HEK293 (cell line): ENCODE measurements at regions not wholly inside any gene's neighbourhood (a gene's known extent, or its start where the extent isn't known, plus 50 kb on each side); places are given as distances from the start of the nearest gene placed in this dataset.

Source experiments
- CTCF ChIA-PET: fragments of 350-600 bp; formaldehyde crosslinking; extraction: SDS; loops from one replicate; lab custom pipeline; 2021; ENCODE audit warnings: antibody characterized with exemption; lab: Yijun Ruan, JAX
- POLR2A ChIA-PET: fragments of 300-600 bp; formaldehyde crosslinking; extraction: SDS; loops from one replicate; lab custom pipeline; 2020; ENCODE audit warnings: antibody characterized with exemption, inconsistent platforms; lab: Yijun Ruan, JAX
- H3K27ac ChIP-seq: fragments of 200-500 bp; sonication (Bioruptor generic); 2 replicates; pipeline ENCODE4 v1.5.1; 2014; ENCODE audit warnings: low read depth, low read length, control low read depth, inconsistent platforms; ENCODE audit errors: extremely low read depth
- H3K36me3 ChIP-seq, 2 experiments: fragments of 200-500 bp in 1 of 2; sonication (Bioruptor generic) in 1 of 2; 1 replicate in 1 of 2; 2 replicates in 1 of 2; pipeline ENCODE4 v1.5.1; 2014 to 2017; ENCODE audit warnings: inconsistent platforms in 2 of 2, low read length in 2 of 2; ENCODE audit not compliant: control insufficient read depth in 2 of 2, insufficient read depth in 1 of 2
- H3K4me1 ChIP-seq: fragments of 200-500 bp; sonication (Bioruptor generic); 2 replicates; pipeline ENCODE4 v1.5.1; 2014; ENCODE audit warnings: mild to moderate bottlenecking, low read length, inconsistent platforms; ENCODE audit not compliant: control insufficient read depth, insufficient read depth
- H3K4me3 ChIP-seq: 2 replicates; pipeline ENCODE4 v1.5.1; 2011; ENCODE audit warnings: low read depth, mild to moderate bottlenecking, control low read depth, low read length, moderate library complexity
- H3K9me3 ChIP-seq: fragments of 200-500 bp; sonication (Bioruptor generic); 2 replicates; pipeline ENCODE4 v1.5.1; 2014; ENCODE audit warnings: low read depth, low read length, inconsistent platforms; ENCODE audit not compliant: control insufficient read depth, insufficient read depth
- EGR2 ChIP-seq: fragments of 450-650 bp; formaldehyde crosslinking; IDR thresholded peaks from 2 replicates; pipeline ENCODE4 v1.5.1; 2016; ENCODE audit warnings: low read depth, missing biosample characterization, missing genetic modification characterization
- HOXA7 ChIP-seq: sonication (generic); formaldehyde crosslinking; IDR thresholded peaks from 2 replicates; pipeline ENCODE4 v1.8.1; 2022; ENCODE audit warnings: missing genetic modification reagents, borderline replicate concordance
- KLF16 ChIP-seq: fragments of 450-650 bp; formaldehyde crosslinking; IDR thresholded peaks from 2 replicates; pipeline ENCODE4 v1.5.1; 2017; ENCODE audit warnings: missing biosample characterization, missing genetic modification characterization
- MEIS1 ChIP-seq: sonication (generic); formaldehyde crosslinking; IDR thresholded peaks from 2 replicates; pipeline ENCODE4 v1.8.1; 2022; ENCODE audit warnings: missing genetic modification reagents, mild to moderate bottlenecking, borderline replicate concordance
- MYNN ChIP-seq: fragments of 450-650 bp; formaldehyde crosslinking; IDR thresholded peaks from 2 replicates; pipeline ENCODE4 v1.5.1; 2016; ENCODE audit warnings: missing biosample characterization, missing genetic modification characterization, borderline replicate concordance
- OSR2 ChIP-seq: fragments of 450-650 bp; formaldehyde crosslinking; IDR thresholded peaks from 2 replicates; pipeline ENCODE4 v1.5.1; 2016; ENCODE audit warnings: missing biosample characterization, missing genetic modification characterization
- PRDM1 ChIP-seq: fragments of 450-650 bp; formaldehyde crosslinking; IDR thresholded peaks from 2 replicates; pipeline ENCODE4; 2016; ENCODE audit warnings: missing biosample characterization, missing genetic modification characterization
- SP2 ChIP-seq: fragments of 450-650 bp; formaldehyde crosslinking; IDR thresholded peaks from 2 replicates; pipeline ENCODE4 v1.5.1; 2016; ENCODE audit warnings: missing biosample characterization, missing genetic modification characterization
- YY1 ChIP-seq: fragments of 450-650 bp; formaldehyde crosslinking; IDR thresholded peaks from 2 replicates; pipeline ENCODE4 v1.5.1; 2018; ENCODE audit warnings: missing biosample characterization, missing genetic modification characterization
- ZBTB1 ChIP-seq: fragments of 450-650 bp; formaldehyde crosslinking; IDR thresholded peaks from 2 replicates; pipeline ENCODE4 v1.5.1; 2016; ENCODE audit warnings: missing biosample characterization, missing genetic modification characterization
- ZBTB44 ChIP-seq: fragments of 450-650 bp; IDR thresholded peaks from 2 replicates; pipeline ENCODE4 v1.5.1; 2018; ENCODE audit warnings: missing biosample characterization, mild to moderate bottlenecking, missing genetic modification characterization
- ZFP3 ChIP-seq: fragments of 450-650 bp; formaldehyde crosslinking; IDR thresholded peaks from 2 replicates; pipeline ENCODE4 v1.5.1; 2016; ENCODE audit warnings: low read depth, missing biosample characterization, missing genetic modification characterization
- ZNF155 ChIP-seq: fragments of 450-650 bp; formaldehyde crosslinking; IDR thresholded peaks from 2 replicates; pipeline ENCODE4 v1.5.1; 2016; ENCODE audit warnings: missing biosample characterization, missing genetic modification characterization
- ZNF174 ChIP-seq: fragments of 450-650 bp; formaldehyde crosslinking; IDR thresholded peaks from 2 replicates; pipeline ENCODE4 v1.5.0; 2017; ENCODE audit warnings: missing biosample characterization, mild to moderate bottlenecking, missing genetic modification characterization
- ZNF184 ChIP-seq: fragments of 450-650 bp; IDR thresholded peaks from 2 replicates; pipeline ENCODE4 v1.5.1; 2018; ENCODE audit warnings: missing biosample characterization, mild to moderate bottlenecking, missing genetic modification characterization
- ZNF19 ChIP-seq: fragments of 450-650 bp; formaldehyde crosslinking; IDR thresholded peaks from 2 replicates; pipeline ENCODE4; 2016; ENCODE audit warnings: missing biosample characterization, missing genetic modification characterization, low read depth
- ZNF2 ChIP-seq: fragments of 450-650 bp; formaldehyde crosslinking; IDR thresholded peaks from 2 replicates; pipeline ENCODE4 v1.5.1; 2016; ENCODE audit warnings: missing biosample characterization, missing genetic modification characterization
- ZNF214 ChIP-seq: fragments of 450-650 bp; formaldehyde crosslinking; IDR thresholded peaks from 2 replicates; pipeline ENCODE4 v1.5.1; 2017; ENCODE audit warnings: missing biosample characterization, mild to moderate bottlenecking, missing genetic modification characterization, borderline replicate concordance
- ZNF223 ChIP-seq: fragments of 450-650 bp; formaldehyde crosslinking; IDR thresholded peaks from 2 replicates; pipeline ENCODE4 v1.5.1; 2016; ENCODE audit warnings: missing biosample characterization, missing genetic modification characterization
- ZNF391 ChIP-seq: fragments of 450-650 bp; formaldehyde crosslinking; IDR thresholded peaks from 2 replicates; pipeline ENCODE4 v1.5.1; 2016; ENCODE audit warnings: low read depth, missing biosample characterization, missing genetic modification characterization, borderline replicate concordance
- ZNF426 ChIP-seq: fragments of 450-650 bp; formaldehyde crosslinking; IDR thresholded peaks from 2 replicates; pipeline ENCODE4 v1.5.1; 2017; ENCODE audit warnings: missing biosample characterization, missing genetic modification characterization, mild to moderate bottlenecking, inconsistent platforms, moderate library complexity
- ZNF510 ChIP-seq: fragments of 450-650 bp; formaldehyde crosslinking; IDR thresholded peaks from 2 replicates; pipeline ENCODE4 v1.5.1; 2018; ENCODE audit warnings: mild to moderate bottlenecking, missing genetic modification characterization, missing biosample characterization; ENCODE audit not compliant: insufficient replicate concordance
- ZNF561 ChIP-seq: fragments of 450-650 bp; IDR thresholded peaks from 2 replicates; pipeline ENCODE4 v1.5.1; 2018; ENCODE audit warnings: missing biosample characterization, missing genetic modification characterization, borderline replicate concordance
- ZNF624 ChIP-seq: fragments of 450-650 bp; formaldehyde crosslinking; IDR thresholded peaks from 2 replicates; pipeline ENCODE4 v1.5.1; 2017; ENCODE audit warnings: missing biosample characterization, missing genetic modification characterization
- ZNF677 ChIP-seq: fragments of 450-650 bp; IDR thresholded peaks from 2 replicates; pipeline ENCODE4 v1.5.0; 2018; ENCODE audit warnings: missing biosample characterization, mild to moderate bottlenecking, missing genetic modification characterization, moderate library complexity
- ZNF701 ChIP-seq: fragments of 450-650 bp; formaldehyde crosslinking; IDR thresholded peaks from 2 replicates; pipeline ENCODE4 v1.5.1; 2016; ENCODE audit warnings: missing biosample characterization, missing genetic modification characterization
- ZNF837 ChIP-seq: fragments of 450-650 bp; formaldehyde crosslinking; IDR thresholded peaks from 2 replicates; pipeline ENCODE4 v1.5.1; 2016; ENCODE audit warnings: missing biosample characterization, missing genetic modification characterization
- TF ChIP-seq, protein P1 (sequence below): fragments of 450-650 bp; formaldehyde crosslinking; IDR thresholded peaks from 2 replicates; pipeline ENCODE4 v1.5.1; 2016; ENCODE audit warnings: missing biosample characterization, missing genetic modification characterization, low read depth

DNA sequence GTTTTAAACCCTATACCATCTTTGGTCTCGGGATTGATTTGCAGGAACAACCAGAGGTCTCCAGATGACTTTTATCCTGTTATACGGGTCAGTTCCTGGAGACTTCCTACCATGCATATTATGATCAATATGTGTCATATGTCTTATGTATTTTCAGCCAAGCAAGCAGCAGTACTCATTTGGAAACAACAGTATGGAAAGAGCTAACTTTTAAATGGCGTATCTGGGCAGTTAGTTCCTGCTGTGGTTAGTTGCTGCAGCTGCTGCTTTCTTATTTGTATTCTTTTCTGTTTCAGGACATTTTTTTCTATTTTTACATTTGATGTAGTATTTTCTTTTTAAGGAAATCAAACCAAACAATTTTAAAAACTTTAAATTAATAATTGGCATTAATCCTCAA is 207.5 kb downstream of the MANEA start:
- no peaks in the 10 kb centered on the region for H3K36me3 ChIP-seq
- ChIA-PET CTCF (no interaction called here), POLR2A (no interaction called here)
- TF ChIP-seq ZBTB44 (tag by site-specific recombination) (no peak), MEIS1 (no peak), ZNF19 (no peak), YY1 (tag by site-specific recombination) (no peak), HOXA7 (CRISPR knock-in tag) (no peak), ZNF2 (tag by site-specific recombination) (no peak), ZNF837 (no peak), ZNF174 (tag by site-specific recombination) (no peak), ZNF701 (tag by site-specific recombination) (no peak), ZNF214 (tag by site-specific recombination) (no peak), ZNF155 (no peak), ZNF510 (tag by site-specific recombination) (no peak)
- TF ChIP-seq, protein P1, sequence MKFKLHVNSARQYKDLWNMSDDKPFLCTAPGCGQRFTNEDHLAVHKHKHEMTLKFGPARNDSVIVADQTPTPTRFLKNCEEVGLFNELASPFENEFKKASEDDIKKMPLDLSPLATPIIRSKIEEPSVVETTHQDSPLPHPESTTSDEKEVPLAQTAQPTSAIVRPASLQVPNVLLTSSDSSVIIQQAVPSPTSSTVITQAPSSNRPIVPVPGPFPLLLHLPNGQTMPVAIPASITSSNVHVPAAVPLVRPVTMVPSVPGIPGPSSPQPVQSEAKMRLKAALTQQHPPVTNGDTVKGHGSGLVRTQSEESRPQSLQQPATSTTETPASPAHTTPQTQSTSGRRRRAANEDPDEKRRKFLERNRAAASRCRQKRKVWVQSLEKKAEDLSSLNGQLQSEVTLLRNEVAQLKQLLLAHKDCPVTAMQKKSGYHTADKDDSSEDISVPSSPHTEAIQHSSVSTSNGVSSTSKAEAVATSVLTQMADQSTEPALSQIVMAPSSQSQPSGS (tag by site-specific recombination) = no peak
- no peaks in the 10 kb centered on the region; the same call in 1 of the 2 replicates for H3K9me3 ChIP-seq
- H3K4me1 ChIP-seq = no peaks in the 10 kb centered on the region
- H3K4me3 ChIP-seq = no peak overlapping the region
- H3K27ac ChIP-seq = no peak overlapping the region

DNA sequence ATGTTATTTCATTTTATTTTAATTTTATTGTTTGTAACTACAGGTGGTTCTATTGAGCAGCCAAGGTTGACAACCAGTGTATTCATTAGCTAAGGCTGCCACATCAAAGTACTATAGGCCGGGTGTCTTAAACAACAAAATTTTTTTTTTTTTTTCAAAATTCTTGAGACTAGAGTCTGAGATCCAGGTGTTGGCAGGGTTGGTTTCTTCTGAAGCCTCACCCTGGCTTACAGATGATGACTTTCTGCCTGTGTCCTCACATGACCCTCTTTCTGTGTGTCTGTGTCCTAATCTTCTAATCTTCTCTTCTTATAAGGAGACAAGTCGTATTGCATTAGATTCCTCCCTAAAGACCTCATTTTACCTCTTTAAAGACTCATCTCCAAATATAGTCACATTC is 208.4 kb downstream of the MANEA start:
- ChIA-PET POLR2A (no interaction called here), CTCF (no interaction called here)
- Histone ChIP-seq H3K4me1 (no peaks in the 10 kb centered on the region), H3K36me3 (no peaks in the 10 kb centered on the region), H3K27ac (no peak overlapping the region), H3K4me3 (no peak overlapping the region), H3K9me3 (no peaks in the 10 kb centered on the region; the same call in 1 of the 2 replicates)
- TF ChIP-seq ZFP3 (tag by site-specific recombination) = no peak
- TF ChIP-seq EGR2 = no peak
- no peak for TF ChIP-seq ZNF391 (tag by site-specific recombination)
- no peak for TF ChIP-seq ZNF214 (tag by site-specific recombination)
- no peak for TF ChIP-seq ZNF510 (tag by site-specific recombination)
- no peak for TF ChIP-seq ZBTB1 (tag by site-specific recombination)
- TF ChIP-seq ZNF223 (tag by site-specific recombination) = no peak
- no peak for TF ChIP-seq SP2
- no peak for TF ChIP-seq ZNF184

- CTCF ChIA-PET = no interaction called here
- Histone ChIP-seq H3K27ac (no peak overlapping the region), H3K9me3 (no peaks in the 10 kb centered on the region; the same call in 1 of the 2 replicates), H3K4me1 (no peaks in the 10 kb centered on the region)
- POLR2A ChIA-PET = no interaction called here
- TF ChIP-seq, protein P1 (tag by site-specific recombination) = no peak
- no peak for TF ChIP-seq KLF16 (tag by site-specific recombination)
- TF ChIP-seq ZNF561 (tag by site-specific recombination) = no peak
- no peak for TF ChIP-seq HOXA7 (CRISPR knock-in tag)
- no peak for TF ChIP-seq MYNN (tag by site-specific recombination)
- no peak for TF ChIP-seq PRDM1 (tag by site-specific recombination)
- TF ChIP-seq ZNF223 (tag by site-specific recombination) = no peak
- TF ChIP-seq ZNF624 (tag by site-specific recombination) = no peak
- no peak for TF ChIP-seq OSR2
- TF ChIP-seq ZNF677 (tag by site-specific recombination) = no peak
- no peak for TF ChIP-seq ZNF426 (tag by site-specific recombination)
- TF ChIP-seq, all 188 proteins: peak for 0
- Histone ChIP-seq H3K36me3 (no peaks in the 10 kb centered on the region), H3K4me3 (no peak overlapping the region)
These were observed 209.5 kb downstream of the MANEA start for GRCh38 chr6:95786802-95787201.
